GM12872 (cell line): ENCODE measurements at regions not wholly inside any gene's neighbourhood (a gene's known extent, or its start where the extent isn't known, plus 50 kb on each side); places are given as distances from the start of the nearest gene placed in this dataset.

Source experiments
- CTCF ChIP-seq: IDR thresholded peaks from 3 replicates; pipeline ENCODE4 v1.5.1; 2011; ENCODE audit warnings: low read depth, mild to moderate bottlenecking, low read length, moderate library complexity; ENCODE audit not compliant: insufficient read depth

- no peak for TF ChIP-seq CTCF
Measured at GRCh38 chr3:159853506-159853864, 135.2 kb upstream of the IL12A start.

GRCh38 chr3:159854500-159855124 is 134.0 kb upstream of the IL12A start:
- no peak for TF ChIP-seq CTCF

GRCh38 chr3:159855599-159856346 is 132.9 kb upstream of the IL12A start:
- TF ChIP-seq CTCF = no peak

GRCh38 chr3:159856590-159857104 is 132.0 kb upstream of the IL12A start:
- no peak for TF ChIP-seq CTCF

- TF ChIP-seq CTCF = no peak
Measured at GRCh38 chr3:159857840-159858239, 130.8 kb upstream of the IL12A start.

GRCh38 chr3:159858650-159859049 is 130.0 kb upstream of the IL12A start:
- no peak for TF ChIP-seq CTCF

GRCh38 chr3:159859424-159859823 is 129.2 kb upstream of the IL12A start:
- no peak for TF ChIP-seq CTCF
